GM18870 (cell line): ENCODE measurements at regions not wholly inside any gene's neighbourhood (a gene's known extent, or its start where the extent isn't known, plus 50 kb on each side); places are given as distances from the start of the nearest gene placed in this dataset.
"Not testable (repeated sequence)": the region's sequence is repeated elsewhere in the genome, so short reads cannot be mapped to it uniquely, and the experiment has no call there.

Source experiments
- ATAC-seq: cut with Tn5 transposase; IDR thresholded peaks from one replicate; pipeline ENCODE4 v1.9.1; 2021; ENCODE audit warnings: moderate library complexity; ENCODE audit not compliant: unreplicated experiment

- ATAC-seq = no peak
Observed at GRCh38 chr16:16928532-16929109, 542.1 kb downstream of the XYLT1 start.

DNA sequence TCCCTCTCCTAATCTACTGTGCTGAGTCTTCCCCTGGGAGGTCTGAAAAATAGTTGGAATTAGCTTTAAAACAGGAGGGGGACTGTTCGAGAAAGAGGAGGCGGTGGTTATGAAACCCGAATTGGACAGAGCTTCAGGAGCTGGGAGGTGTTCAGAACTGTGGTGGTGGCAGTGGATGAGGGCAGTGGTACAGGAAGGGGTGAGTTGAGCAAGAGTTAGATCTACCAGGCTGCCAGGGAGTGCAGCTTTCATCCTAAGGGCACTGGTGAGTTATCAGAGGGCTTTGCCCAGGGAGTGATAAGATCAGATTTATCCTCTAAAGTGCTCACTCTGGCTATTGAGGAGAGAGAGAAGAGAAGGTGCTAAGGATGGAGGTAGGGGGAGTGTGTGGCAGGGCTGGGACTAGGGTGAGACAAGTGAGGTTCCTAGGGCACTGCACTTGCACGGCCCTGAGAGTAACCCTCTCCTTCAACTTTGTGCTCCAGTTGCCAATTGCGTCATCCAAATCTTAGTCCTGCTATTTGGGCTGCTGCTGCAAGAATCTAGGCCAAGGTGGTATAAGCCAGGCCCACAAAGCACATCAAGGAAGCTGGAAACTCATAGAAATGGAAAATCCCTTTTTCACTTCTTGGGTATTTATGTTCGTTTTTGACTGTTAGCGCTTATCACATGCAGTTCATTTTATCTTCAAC is 540.3 kb downstream of the XYLT1 start:
- ATAC-seq = no peak

GRCh38 chr16:16933861-16934260 is 536.9 kb downstream of the XYLT1 start:
- no peak for ATAC-seq

GRCh38 chr16:16934660-16935059 is 536.1 kb downstream of the XYLT1 start:
- ATAC-seq = no peak

GRCh38 chr16:16935909-16936308 is 534.9 kb downstream of the XYLT1 start:
- ATAC-seq = not testable (repeated sequence)

- no peak for ATAC-seq
Observed at GRCh38 chr16:16937576-16937975, 533.2 kb downstream of the XYLT1 start.

DNA sequence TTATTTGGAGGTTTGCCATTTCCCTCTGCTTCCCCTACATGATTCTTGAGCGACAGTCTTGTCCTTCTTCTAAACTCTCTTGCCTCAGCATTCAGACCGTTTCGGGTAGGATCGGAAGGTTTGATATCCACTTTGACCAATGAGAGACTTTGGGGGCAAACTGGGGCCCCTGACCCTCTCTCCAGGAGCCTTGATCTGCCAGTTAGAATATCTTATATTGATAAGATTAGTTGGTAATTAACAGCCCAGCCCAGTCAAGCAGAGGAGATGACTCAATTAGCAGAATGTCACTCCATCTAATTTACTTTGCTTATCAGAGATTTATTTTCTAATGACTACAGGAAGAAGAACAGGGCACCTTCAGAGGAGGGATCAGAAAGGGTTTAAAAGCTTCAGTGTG is 532.8 kb downstream of the XYLT1 start:
- ATAC-seq = no peak

- ATAC-seq = no peak
Observed at GRCh38 chr16:16938980-16939379, 531.8 kb downstream of the XYLT1 start.

- no peak for ATAC-seq
Observed at GRCh38 chr16:16940351-16940750, 530.4 kb downstream of the XYLT1 start.

DNA sequence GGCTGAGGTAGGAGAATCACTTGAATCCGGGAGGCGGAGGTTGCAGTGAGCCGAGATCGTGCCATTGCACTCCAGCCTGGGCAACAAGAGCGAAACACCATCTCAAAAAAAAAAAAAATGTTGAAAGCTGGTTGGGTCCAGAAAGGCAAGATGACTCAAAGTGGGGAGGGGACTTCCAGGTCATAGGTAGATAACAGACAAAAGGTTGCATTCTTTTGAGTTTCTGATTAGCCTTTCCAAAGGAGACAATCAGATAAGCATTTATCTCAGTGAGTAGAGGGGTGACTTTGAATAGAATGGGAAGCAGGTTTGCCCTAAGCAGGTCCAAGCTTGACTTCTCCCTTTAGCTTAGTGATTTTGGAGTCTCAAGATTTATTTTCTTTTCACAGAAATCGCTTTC is 527.9 kb downstream of the XYLT1 start:
- ATAC-seq = not testable (repeated sequence)

DNA sequence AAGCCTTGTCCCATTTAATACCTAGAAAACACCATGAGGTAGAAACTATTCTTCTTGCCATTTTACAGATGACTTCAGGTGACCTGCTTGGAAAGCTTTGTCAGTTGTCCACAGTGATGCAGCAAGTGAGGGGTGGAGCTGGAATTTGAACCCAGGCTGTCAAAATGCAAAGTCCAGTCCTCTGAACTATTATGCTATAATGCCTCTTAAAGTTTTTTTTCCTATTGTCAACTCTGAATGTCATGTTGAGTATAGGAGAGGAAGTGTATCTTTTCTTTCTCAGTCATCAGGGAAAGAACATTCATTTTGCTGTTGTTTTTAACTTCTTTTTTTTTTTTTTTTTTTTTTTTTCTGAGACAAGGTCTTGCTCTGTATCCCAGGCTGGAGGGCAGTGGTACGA is 525.6 kb downstream of the XYLT1 start:
- no peak for ATAC-seq

DNA sequence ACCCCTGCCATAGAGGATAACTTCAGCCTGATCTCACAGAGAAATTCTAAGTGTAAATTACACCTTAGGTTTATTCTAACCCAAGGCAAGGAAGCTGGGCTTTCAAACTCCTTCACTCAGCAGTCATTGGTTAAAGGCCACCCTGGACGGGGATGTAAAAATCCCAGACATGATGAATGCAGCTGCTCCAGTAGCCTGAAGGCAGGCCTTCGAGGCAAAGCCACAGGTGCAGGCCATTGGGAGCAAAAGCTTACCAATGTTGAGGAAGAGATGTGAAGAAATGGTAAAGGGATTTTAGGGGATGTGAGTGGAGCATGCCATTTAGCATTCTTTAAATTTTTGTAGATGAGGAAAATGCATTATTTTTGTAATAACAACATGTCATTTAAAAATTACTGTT is 514.4 kb downstream of the XYLT1 start:
- ATAC-seq = no peak

DNA sequence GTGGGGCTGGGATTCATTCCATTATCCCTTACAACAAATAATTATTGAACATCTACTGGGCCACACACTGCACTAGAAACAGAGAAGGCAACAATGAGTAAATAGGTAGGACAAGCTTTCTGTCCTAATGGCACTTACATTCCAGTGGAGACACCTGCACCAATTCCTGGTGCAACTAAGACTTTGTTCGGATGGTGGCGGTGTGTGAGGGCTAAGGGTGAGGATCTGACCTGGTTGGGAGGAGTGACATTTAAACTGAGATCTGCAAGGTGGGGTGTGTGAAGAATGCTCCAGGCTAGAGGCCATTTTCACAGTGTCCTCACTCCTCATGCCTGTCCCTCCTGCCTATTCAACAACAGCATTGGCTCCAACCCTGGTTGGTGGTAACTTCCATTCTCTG is 510.0 kb downstream of the XYLT1 start:
- ATAC-seq = no peak

GRCh38 chr16:16966439-16966838 is 504.3 kb downstream of the XYLT1 start:
- no peak for ATAC-seq

- ATAC-seq = no peak
Observed at GRCh38 chr16:16971042-16971441, 499.7 kb downstream of the XYLT1 start.

GRCh38 chr16:16972831-16973230 is 497.9 kb downstream of the XYLT1 start:
- no peak for ATAC-seq

GRCh38 chr16:16973707-16974591 is 496.8 kb downstream of the XYLT1 start:
- no peak for ATAC-seq

DNA sequence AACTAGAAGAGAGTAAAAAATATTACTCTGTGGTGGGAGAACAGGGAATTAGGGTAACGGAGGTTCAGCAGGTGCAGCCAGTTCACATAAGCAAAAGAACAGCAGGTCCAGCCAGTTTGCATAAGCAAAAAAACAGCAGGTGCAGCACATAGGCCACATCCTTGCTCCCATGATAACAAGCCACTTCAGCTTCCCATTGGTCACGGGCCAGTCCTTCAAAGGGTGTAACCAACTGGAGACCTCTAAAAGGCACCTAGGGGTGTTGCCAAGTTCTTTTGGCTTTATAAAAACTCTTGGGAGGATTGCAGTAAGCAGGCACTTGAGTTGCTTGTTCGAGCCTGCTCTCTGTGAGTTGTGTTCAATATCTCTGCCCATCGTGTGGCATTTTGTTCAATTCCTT is 488.1 kb downstream of the XYLT1 start:
- ATAC-seq = no peak

DNA sequence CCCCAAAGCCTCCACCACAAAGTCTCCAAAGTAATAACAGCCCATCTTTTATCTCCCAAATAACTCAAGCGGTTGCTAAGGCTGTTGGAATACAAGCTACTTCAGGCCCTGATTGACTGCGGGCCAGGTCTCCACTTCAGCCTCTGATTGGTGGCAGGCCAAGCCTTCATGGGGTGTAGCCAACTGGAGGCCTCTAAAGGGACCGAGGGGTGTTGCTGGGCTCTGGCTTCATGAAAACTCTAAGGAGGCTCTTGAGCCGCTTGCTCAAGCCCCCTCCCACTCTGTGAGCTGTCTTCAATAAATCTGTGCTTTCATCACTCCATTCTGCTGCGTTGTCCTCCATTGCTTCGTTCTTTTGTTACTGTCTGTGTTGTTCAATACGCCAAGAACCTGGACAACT is 487.2 kb downstream of the XYLT1 start:
- ATAC-seq = no peak

DNA sequence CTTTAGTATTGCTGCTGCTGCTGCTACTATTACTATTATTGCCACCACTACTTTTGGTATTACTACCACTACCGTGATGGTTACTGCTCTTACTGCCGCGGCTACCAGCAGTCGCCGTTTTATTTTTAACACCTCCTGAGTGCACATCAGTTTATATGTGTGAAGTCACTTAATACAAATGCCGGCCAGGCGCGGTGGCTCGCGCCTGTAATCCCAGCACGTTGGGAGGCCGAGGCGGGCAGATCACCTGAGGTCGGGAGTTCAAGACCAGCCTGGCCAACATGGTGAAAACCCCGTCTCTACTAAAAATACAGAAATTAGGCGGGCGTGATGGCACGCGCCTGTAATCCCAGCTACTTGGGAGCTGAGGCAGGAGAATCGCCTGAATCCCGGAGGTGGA is 486.7 kb downstream of the XYLT1 start:
- not testable (repeated sequence) for ATAC-seq

GRCh38 chr16:16985707-16986106 is 485.1 kb downstream of the XYLT1 start:
- no peak for ATAC-seq

GRCh38 chr16:16988963-16989362 is 481.8 kb downstream of the XYLT1 start:
- no peak for ATAC-seq
